Neural progenitor cell (in vitro differentiated cells): ENCODE measurements at regions not wholly inside any gene's neighbourhood (a gene's known extent, or its start where the extent isn't known, plus 50 kb on each side); places are given as distances from the start of the nearest gene placed in this dataset.

Experiments used
- DNase-seq: peaks from one replicate; pipeline ENCODE4 v3.0.0-alpha.2; 2016; ENCODE audit warnings: low spot score
- H2AFZ ChIP-seq: fragments of 200-600 bp; sonication (generic); replicated peaks from 2 replicates; pipeline ENCODE4 v1.6.1; 2016; ENCODE audit warnings: antibody characterized with exemption
- H3F3A ChIP-seq: fragments of 200-600 bp; sonication (generic); 2 replicates; pipeline ENCODE4 v1.6.1; 2016; ENCODE audit warnings: antibody characterized with exemption, low read depth
- H3K27ac ChIP-seq: fragments of 200-600 bp; sonication (generic); 2 replicates; pipeline ENCODE4 v1.5.1; 2016; ENCODE audit warnings: mild to moderate bottlenecking
- H3K27me3 ChIP-seq: fragments of 200-600 bp; sonication (generic); 2 replicates; pipeline ENCODE4 v1.6.1; 2016; ENCODE audit warnings: mild to moderate bottlenecking, moderate library complexity
- H3K36me3 ChIP-seq: fragments of 200-600 bp; sonication (generic); 2 replicates; pipeline ENCODE4 v1.5.1; 2016
- H3K4me1 ChIP-seq: fragments of 200-600 bp; sonication (generic); 2 replicates; pipeline ENCODE4 v1.6.1; 2016; ENCODE audit warnings: mixed run types
- H3K4me2 ChIP-seq: fragments of 200-600 bp; sonication (generic); 2 replicates; pipeline ENCODE4 v1.6.1; 2016
- H3K4me3 ChIP-seq: fragments of 200-600 bp; sonication (generic); 2 replicates; pipeline ENCODE4 v1.5.1; 2016
- H3K79me2 ChIP-seq: fragments of 200-600 bp; sonication (generic); 2 replicates; pipeline ENCODE4 v1.6.1; 2016; ENCODE audit warnings: low read depth
- H3K9ac ChIP-seq: fragments of 200-600 bp; sonication (generic); 2 replicates; pipeline ENCODE4 v1.6.1; 2016
- H3K9me3 ChIP-seq: fragments of 200-600 bp; sonication (generic); 2 replicates; pipeline ENCODE4 v1.5.1; 2016; ENCODE audit warnings: low read depth
- H4K20me1 ChIP-seq: fragments of 200-600 bp; sonication (generic); 2 replicates; pipeline ENCODE4 v1.6.1; 2016; ENCODE audit warnings: low read depth
- H3K27ac Mint-ChIP-seq: 3 replicates; pipeline ENCODE4 v1.8.0; 2021; ENCODE audit warnings: mixed read lengths
- H3K27me3 Mint-ChIP-seq: 2 replicates; pipeline ENCODE4 v1.8.0; 2022; ENCODE audit warnings: low read depth, mild to moderate bottlenecking, inconsistent platforms, moderate library complexity, mixed read lengths; ENCODE audit not compliant: insufficient read depth
- H3K36me3 Mint-ChIP-seq: 3 replicates; pipeline ENCODE4 v1.8.0; 2021; ENCODE audit warnings: mixed read lengths
- H3K4me1 Mint-ChIP-seq: 3 replicates; pipeline ENCODE4 v1.8.0; 2021; ENCODE audit warnings: mixed read lengths
- H3K4me3 Mint-ChIP-seq: 3 replicates; pipeline ENCODE4 v1.8.0; 2021; ENCODE audit warnings: mild to moderate bottlenecking, moderate library complexity, mixed read lengths
- H3K9me3 Mint-ChIP-seq: 3 replicates; pipeline ENCODE4 v1.8.0; 2020; ENCODE audit warnings: mixed read lengths
- EZH2 ChIP-seq: fragments of 200-600 bp; sonication (generic); IDR thresholded peaks from 2 replicates; pipeline ENCODE4 v1.6.1; 2017; ENCODE audit warnings: antibody characterized with exemption, mild to moderate bottlenecking, moderate library complexity
- EZH2phosphoT487 ChIP-seq: fragments of 200-600 bp; sonication (generic); IDR thresholded peaks from 2 replicates; pipeline ENCODE4 v1.6.1; 2017; ENCODE audit warnings: antibody characterized with exemption
- TF ChIP-seq, protein P1 (sequence below): fragments of 200-600 bp; sonication (generic); IDR thresholded peaks from 2 replicates; pipeline ENCODE4 v1.5.1; 2017; ENCODE audit warnings: antibody characterized with exemption, mild to moderate bottlenecking

DNA sequence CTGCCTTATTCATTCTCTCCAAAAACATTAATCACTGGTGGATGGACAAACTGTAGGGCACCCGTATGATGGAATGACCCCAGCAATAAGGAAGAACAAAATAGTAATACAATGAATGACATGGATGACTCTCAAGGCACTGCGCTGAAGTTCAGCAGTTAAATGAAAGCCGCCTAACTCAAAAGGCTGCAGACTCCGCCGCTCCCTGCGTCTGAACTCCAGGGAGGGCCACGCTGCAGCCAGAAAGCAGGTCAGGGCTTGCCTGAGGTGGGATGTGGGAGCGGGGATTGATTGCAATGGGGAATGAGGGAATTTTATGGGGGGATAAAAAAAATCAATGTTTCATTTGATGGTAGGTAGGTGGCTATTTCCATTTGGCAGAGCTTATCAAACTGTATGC lies 86.5 kb upstream of the LAPTM4A start:
- DNase-seq = no peak
- Histone ChIP-seq H3K79me2 (no peaks in the 10 kb centered on the region), H3F3A (no peaks in the 10 kb centered on the region), H3K4me3 (no peak overlapping the region), H3K27me3 (no peaks in the 10 kb centered on the region), H3K9me3 (no peaks in the 10 kb centered on the region), H3K9ac (no peak overlapping the region), H3K27ac (no peak overlapping the region), H3K36me3 (no peaks in the 10 kb centered on the region), H3K4me2 (no peak overlapping the region), H4K20me1 (no peaks in the 10 kb centered on the region), H3K4me1 (peaks cover 18% of the 10 kb centered on the region), H2AFZ (no peak overlapping the region)
- Mint-ChIP-seq H3K27ac (peak overlapping the region; percentile 6), H3K27me3 (peaks cover 14% of the 10 kb centered on the region), H3K9me3 (no peaks in the 10 kb centered on the region), H3K4me1 (peaks cover 34% of the 10 kb centered on the region), H3K36me3 (no peaks in the 10 kb centered on the region), H3K4me3 (no peak overlapping the region)
- TF ChIP-seq EZH2phosphoT487 = no peak
- TF ChIP-seq, protein P1, sequence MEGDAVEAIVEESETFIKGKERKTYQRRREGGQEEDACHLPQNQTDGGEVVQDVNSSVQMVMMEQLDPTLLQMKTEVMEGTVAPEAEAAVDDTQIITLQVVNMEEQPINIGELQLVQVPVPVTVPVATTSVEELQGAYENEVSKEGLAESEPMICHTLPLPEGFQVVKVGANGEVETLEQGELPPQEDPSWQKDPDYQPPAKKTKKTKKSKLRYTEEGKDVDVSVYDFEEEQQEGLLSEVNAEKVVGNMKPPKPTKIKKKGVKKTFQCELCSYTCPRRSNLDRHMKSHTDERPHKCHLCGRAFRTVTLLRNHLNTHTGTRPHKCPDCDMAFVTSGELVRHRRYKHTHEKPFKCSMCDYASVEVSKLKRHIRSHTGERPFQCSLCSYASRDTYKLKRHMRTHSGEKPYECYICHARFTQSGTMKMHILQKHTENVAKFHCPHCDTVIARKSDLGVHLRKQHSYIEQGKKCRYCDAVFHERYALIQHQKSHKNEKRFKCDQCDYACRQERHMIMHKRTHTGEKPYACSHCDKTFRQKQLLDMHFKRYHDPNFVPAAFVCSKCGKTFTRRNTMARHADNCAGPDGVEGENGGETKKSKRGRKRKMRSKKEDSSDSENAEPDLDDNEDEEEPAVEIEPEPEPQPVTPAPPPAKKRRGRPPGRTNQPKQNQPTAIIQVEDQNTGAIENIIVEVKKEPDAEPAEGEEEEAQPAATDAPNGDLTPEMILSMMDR = no peak
- no peak for TF ChIP-seq EZH2

DNA sequence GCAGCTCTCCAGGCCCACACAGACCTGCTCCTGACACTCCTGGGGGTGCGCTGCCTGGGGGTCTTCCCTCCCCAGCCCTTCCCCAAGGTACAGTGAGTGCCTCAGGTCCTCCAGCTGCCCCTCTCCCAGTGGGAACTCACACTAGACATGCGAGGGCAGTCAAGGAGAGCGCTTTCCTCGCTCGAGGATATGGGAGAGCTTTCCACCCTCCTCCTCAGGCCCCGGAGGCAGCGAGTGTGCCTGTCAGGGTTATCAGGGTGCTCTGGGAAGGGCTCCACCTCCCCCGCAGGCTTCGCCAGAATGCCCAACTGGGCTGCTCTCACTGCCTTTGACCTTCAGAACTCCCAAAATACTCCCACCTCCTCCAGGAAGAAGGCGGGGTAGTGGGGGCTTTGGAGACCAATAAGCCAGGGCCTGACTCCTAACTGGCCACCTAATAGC lies 85.7 kb upstream of the LAPTM4A start:
- no peaks in the 10 kb centered on the region for H3K36me3 Mint-ChIP-seq
- H3K27ac Mint-ChIP-seq = no peak overlapping the region
- Histone ChIP-seq H3K79me2 (no peaks in the 10 kb centered on the region), H3K27me3 (no peaks in the 10 kb centered on the region), H4K20me1 (no peaks in the 10 kb centered on the region), H3K9me3 (no peaks in the 10 kb centered on the region), H3K9ac (no peak overlapping the region), H3K4me1 (peaks cover 18% of the 10 kb centered on the region), H3F3A (no peaks in the 10 kb centered on the region), H3K4me3 (no peak overlapping the region), H3K27ac (no peak overlapping the region), H3K4me2 (no peak overlapping the region), H2AFZ (no peak overlapping the region), H3K36me3 (no peaks in the 10 kb centered on the region)
- H3K27me3 Mint-ChIP-seq = peaks cover 14% of the 10 kb centered on the region
- no peaks in the 10 kb centered on the region for H3K9me3 Mint-ChIP-seq
- DNase-seq = no peak
- H3K4me3 Mint-ChIP-seq = no peak overlapping the region
- peaks cover 34% of the 10 kb centered on the region for H3K4me1 Mint-ChIP-seq
- TF ChIP-seq EZH2 = no peak
- TF ChIP-seq, protein P1 = no peak
- TF ChIP-seq EZH2phosphoT487 = no peak

DNA sequence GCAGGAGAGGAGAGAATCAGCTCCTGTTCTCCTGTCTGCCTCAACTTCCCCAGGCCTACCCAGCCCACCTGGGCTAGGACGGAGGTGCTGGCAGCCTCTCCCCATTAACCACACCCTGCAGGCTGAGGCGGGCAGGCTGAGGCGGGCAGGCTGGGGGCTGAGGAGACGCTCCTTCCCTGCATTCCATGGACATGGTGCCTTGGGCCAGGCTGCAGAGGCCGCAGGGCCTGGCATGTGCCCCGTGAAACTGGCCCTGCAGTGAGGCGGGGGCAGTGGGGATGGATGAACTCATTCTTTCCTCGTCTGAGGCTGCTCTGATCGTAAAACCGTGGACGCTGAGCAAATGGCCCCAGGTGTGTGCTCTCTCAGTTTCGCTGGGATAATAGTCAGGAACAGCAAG lies 84.7 kb upstream of the LAPTM4A start:
- Histone ChIP-seq H3K36me3 (no peaks in the 10 kb centered on the region), H3K27ac (no peak overlapping the region), H3K9ac (no peak overlapping the region), H3K9me3 (no peaks in the 10 kb centered on the region), H3K4me2 (no peak overlapping the region), H3F3A (no peaks in the 10 kb centered on the region), H3K4me1 (peaks cover 12% of the 10 kb centered on the region), H3K79me2 (no peaks in the 10 kb centered on the region), H3K27me3 (no peaks in the 10 kb centered on the region), H3K4me3 (no peak overlapping the region), H4K20me1 (no peaks in the 10 kb centered on the region), H2AFZ (no peak overlapping the region)
- Mint-ChIP-seq H3K9me3 (no peaks in the 10 kb centered on the region), H3K27ac (no peak overlapping the region), H3K4me3 (no peak overlapping the region), H3K36me3 (no peaks in the 10 kb centered on the region), H3K4me1 (peaks cover 28% of the 10 kb centered on the region), H3K27me3 (peaks cover 12% of the 10 kb centered on the region)
- no peak for TF ChIP-seq EZH2phosphoT487
- no peak for DNase-seq

DNA sequence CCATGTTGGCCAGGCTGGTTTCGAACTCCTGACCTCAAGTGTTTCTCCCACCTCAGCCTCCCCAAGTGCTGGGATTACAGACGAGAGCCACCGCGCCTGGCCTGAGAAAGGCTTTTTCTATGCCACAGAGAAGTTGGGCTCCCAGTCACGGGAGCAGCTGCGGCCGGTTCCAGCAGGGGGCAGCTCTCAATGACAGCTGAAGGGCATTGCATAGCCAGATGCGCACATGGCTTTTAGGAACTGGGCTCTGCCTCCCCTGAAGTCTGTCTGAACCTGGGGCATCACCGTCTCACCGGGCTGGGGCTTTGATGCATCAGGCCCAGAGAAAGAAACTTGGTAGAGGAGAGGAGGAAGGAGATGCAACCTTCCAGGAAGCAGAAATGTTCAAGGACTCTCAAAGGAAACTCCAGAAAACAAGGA lies 84.2 kb upstream of the LAPTM4A start:
- Histone ChIP-seq H3F3A (no peaks in the 10 kb centered on the region), H3K9me3 (no peaks in the 10 kb centered on the region), H3K4me1 (peaks cover 12% of the 10 kb centered on the region), H3K36me3 (no peaks in the 10 kb centered on the region), H4K20me1 (no peaks in the 10 kb centered on the region), H3K27ac (no peak overlapping the region), H3K4me2 (no peak overlapping the region), H3K4me3 (no peak overlapping the region), H3K27me3 (no peaks in the 10 kb centered on the region), H3K9ac (no peak overlapping the region), H2AFZ (no peak overlapping the region), H3K79me2 (no peaks in the 10 kb centered on the region)
- Mint-ChIP-seq H3K9me3 (no peaks in the 10 kb centered on the region), H3K27me3 (peaks cover 12% of the 10 kb centered on the region), H3K27ac (peak overlapping the region; percentile 43), H3K36me3 (no peaks in the 10 kb centered on the region), H3K4me3 (no peak overlapping the region), H3K4me1 (peaks cover 28% of the 10 kb centered on the region)
- peak; percentile 88 for DNase-seq
- TF ChIP-seq, protein P1 = peak; percentile 84
- TF ChIP-seq EZH2phosphoT487 (no peak), EZH2 (no peak)
